Ovary (tissue), 3 donors: ENCODE measurements at regions not wholly inside any gene's neighbourhood (a gene's known extent, or its start where the extent isn't known, plus 50 kb on each side); places are given as distances from the start of the nearest gene placed in this dataset.

Experiments
- POLR2A ChIP-seq: fragments of 450-650 bp; IDR thresholded peaks from one replicate; pipeline ENCODE4 v1.6.1; 2017; ENCODE audit warnings: antibody characterized with exemption, mild to moderate bottlenecking, moderate library complexity
- TF ChIP-seq, protein P1 (sequence below), 3 donors: fragments of 450-650 bp in 2 of 3; fragments of 200-600 bp in 1 of 3; IDR thresholded peaks; one replicate each; pipeline versions ENCODE4 v1.5.1 to v1.8.0; 2016 to 2022; ENCODE audit warnings: antibody characterized with exemption in 3 of 3, mild to moderate bottlenecking in 1 of 3
- donor health status: DM: no; HTN: no; CAD: no.

DNA sequence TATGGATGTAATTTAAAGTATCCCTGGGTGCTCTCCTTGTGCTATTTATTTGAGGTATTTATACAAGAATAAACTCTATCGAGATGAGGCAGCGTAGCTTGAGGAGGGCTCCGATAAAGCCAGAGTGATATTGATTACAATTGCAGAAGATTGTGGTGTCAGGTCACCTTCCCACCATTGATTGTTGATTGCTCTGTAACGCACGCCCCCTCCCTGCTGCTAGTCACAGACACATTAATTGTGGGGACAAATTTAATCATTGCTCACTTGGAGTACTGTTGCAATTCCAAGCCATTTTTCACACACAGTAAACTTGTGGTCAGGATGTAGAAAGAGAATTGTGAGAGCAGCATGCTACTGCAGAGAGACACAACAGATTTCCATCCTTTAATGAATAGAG, 75.4 kb downstream of the IRX3 start:
- TF ChIP-seq, protein P1, sequence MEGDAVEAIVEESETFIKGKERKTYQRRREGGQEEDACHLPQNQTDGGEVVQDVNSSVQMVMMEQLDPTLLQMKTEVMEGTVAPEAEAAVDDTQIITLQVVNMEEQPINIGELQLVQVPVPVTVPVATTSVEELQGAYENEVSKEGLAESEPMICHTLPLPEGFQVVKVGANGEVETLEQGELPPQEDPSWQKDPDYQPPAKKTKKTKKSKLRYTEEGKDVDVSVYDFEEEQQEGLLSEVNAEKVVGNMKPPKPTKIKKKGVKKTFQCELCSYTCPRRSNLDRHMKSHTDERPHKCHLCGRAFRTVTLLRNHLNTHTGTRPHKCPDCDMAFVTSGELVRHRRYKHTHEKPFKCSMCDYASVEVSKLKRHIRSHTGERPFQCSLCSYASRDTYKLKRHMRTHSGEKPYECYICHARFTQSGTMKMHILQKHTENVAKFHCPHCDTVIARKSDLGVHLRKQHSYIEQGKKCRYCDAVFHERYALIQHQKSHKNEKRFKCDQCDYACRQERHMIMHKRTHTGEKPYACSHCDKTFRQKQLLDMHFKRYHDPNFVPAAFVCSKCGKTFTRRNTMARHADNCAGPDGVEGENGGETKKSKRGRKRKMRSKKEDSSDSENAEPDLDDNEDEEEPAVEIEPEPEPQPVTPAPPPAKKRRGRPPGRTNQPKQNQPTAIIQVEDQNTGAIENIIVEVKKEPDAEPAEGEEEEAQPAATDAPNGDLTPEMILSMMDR (IDR thresholded peaks at IDR 0.05): no peak
- no peak for TF ChIP-seq POLR2A
